ENCODE measurements at regions not wholly inside any gene's neighbourhood (a gene's known extent, or its start where the extent isn't known, plus 50 kb on each side); places are given as distances from the start of the nearest gene placed in this dataset.

DNA sequence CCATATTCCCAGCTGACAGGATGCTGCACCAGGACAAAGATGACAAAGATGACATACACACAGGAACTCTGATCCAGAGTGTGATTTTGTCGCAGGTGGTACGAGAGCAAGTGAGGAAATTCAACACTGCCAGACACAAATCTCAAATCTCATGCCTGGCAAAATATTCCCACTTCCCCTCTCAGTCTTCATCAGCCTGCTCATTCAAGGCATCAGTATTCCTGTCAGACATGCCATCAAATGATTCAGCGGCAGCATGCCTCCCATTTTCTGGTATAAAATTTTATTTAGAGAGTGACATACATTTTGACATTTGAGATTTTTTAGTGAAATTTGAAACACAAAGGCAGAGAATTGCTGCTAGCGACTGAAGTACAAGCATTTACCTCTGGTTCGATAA lies 228.1 kb upstream of the LMCD1 start:
- Mint-ChIP-seq H3K9me3 (no peaks in the 10 kb centered on the region), H3K4me1 (ENCODE audit: low read depth) (no peaks in the 10 kb centered on the region), H3K27me3 (ENCODE audit: low read depth) (peaks cover 3% of the 10 kb centered on the region), H3K4me3 (no peak overlapping the region), H3K36me3 (ENCODE audit: insufficient read depth) (no peaks in the 10 kb centered on the region)
- ATAC-seq (no peak), DNase-seq (no peak)

DNA sequence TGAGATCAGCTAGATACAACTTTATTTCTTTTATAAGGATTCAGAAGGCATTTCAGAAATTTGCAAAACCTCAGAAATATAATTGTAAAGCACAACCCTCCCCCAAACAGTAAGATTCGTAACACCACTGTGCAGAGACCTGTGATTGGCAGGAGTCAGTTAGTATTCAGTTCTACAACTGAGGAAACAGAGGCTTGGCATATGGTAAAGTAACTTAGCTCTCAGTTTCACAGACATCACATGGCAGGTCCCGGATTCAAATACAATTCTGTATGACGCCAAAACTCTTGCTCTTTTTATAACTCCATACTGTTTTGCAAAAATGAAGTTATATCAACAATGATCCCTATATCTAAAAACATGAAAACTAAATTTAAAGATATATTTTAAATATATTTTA lies 225.6 kb upstream of the LMCD1 start:
- Mint-ChIP-seq H3K4me3 (no peak overlapping the region), H3K9me3 (no peaks in the 10 kb centered on the region), H3K36me3 (ENCODE audit: insufficient read depth) (no peaks in the 10 kb centered on the region), H3K4me1 (ENCODE audit: low read depth) (no peaks in the 10 kb centered on the region), H3K27me3 (ENCODE audit: low read depth) (peaks cover 3% of the 10 kb centered on the region)
- ATAC-seq (no peak), DNase-seq (no peak)

DNA sequence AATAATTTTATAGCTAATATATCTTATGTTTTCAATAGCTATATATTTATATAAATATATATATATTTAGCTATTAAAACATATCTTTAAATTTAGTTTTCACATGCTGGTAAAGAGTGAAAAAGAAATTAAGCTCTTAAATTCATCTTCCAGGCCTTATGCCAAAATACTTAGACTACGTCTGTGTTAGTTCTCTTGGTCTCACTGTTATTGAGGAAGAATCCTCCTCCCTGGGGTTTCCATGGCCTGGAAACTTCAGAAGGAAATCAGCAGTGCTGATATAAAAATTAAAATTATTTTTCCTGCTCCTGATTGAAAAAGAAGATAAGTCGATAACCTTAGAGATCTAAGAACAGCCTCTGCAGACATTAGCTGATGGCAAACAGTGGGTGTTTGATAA lies 225.1 kb upstream of the LMCD1 start:
- Mint-ChIP-seq H3K4me3 (no peak overlapping the region), H3K9me3 (no peaks in the 10 kb centered on the region)
- ATAC-seq: no peak

DNA sequence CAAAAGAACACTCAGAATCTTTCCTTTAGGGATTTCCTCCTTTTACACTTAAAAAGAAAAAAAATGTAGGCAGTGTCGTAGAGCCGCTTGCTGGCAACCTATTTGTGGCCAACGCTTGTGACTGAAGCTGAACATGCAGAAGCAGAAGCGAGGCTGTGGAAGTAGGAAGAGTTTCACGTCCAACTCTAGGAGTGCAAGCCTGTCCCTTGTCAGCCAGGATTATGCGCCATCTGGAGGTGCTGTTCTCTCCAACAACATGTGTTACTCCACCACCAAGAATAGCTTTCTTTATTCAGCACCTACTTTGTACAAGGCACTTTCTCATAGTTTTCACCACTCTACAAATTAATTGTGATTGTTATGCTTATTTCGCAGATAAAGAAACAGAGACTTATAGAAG lies 223.2 kb upstream of the LMCD1 start:
- H3K36me3 Mint-ChIP-seq (ENCODE audit: insufficient read depth): no peaks in the 10 kb centered on the region
- DNase-seq (no peak), ATAC-seq (no peak)
- H3K9me3 Mint-ChIP-seq: no peaks in the 10 kb centered on the region
- no peak overlapping the region for H3K4me3 Mint-ChIP-seq
- H3K4me1 Mint-ChIP-seq (ENCODE audit: low read depth): no peaks in the 10 kb centered on the region
- H3K27me3 Mint-ChIP-seq (ENCODE audit: low read depth): peaks cover 3% of the 10 kb centered on the region

More for the DNA sequence above, 225.1 kb upstream of the LMCD1 start:
- Mint-ChIP-seq H3K27me3 (ENCODE audit: low read depth) (peaks cover 3% of the 10 kb centered on the region), H3K4me1 (ENCODE audit: low read depth) (no peaks in the 10 kb centered on the region), H3K36me3 (ENCODE audit: insufficient read depth) (no peaks in the 10 kb centered on the region)
- no peak for DNase-seq

DNA sequence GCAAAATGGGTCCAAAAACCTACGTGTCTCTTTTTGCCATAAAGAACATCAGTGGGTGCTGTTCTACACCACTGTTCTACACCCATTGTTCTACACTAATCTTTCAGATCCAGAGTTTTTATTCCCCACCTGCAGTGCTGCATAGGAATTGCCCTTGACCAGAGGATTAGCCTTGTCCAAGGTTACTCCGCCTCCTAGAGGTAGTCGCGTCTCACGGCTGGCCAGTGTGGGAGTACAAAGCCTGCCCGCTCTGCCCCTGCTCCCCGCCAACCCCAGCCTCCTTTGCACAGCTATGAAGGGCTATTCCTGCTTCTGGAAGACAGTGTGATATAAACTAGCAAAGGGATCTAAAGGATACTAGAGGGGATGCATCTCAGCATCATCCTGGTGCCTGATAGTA lies 222.1 kb upstream of the LMCD1 start:
- no peak overlapping the region for H3K4me3 Mint-ChIP-seq
- ATAC-seq (no peak), DNase-seq (no peak)
- H3K27me3 Mint-ChIP-seq (ENCODE audit: low read depth): no peaks in the 10 kb centered on the region
- H3K36me3 Mint-ChIP-seq (ENCODE audit: insufficient read depth): no peaks in the 10 kb centered on the region
- no peaks in the 10 kb centered on the region for H3K4me1 Mint-ChIP-seq (ENCODE audit: low read depth)
- no peaks in the 10 kb centered on the region for H3K9me3 Mint-ChIP-seq

DNA sequence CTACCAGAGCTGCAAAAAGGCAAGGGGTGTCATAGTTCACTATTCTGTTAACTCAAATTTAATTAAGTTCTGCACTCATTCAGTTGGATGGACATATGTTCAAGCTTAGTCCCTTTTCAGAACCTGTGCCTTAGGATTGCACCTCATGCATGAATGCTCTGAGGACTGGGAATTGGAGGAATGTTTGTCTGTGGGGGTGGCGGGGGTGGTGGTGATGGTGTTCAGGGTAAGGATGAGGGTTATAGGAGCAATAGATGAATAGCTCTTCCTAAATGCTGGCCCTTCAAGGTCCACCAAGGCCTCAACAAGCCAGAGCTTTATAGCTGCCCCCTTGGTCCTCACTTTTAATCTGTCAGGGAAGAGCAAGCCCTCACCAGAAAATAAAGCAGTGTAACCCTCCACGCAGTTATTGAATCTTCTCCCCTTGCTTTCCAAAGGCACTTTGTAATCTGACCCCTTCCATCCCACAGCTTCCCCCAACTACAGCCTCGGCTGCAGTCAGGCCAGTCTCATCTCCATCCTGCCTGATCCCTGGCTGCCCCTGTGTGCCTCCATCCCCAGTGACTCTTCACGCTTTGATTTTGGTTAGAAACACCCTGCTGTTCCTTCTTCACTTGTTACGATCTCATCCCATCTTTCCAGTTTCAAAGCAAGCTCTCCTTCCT lies 221.6 kb upstream of the LMCD1 start:
- Mint-ChIP-seq H3K9me3 (no peaks in the 10 kb centered on the region), H3K36me3 (ENCODE audit: insufficient read depth) (no peaks in the 10 kb centered on the region), H3K27me3 (ENCODE audit: low read depth) (no peaks in the 10 kb centered on the region), H3K4me1 (ENCODE audit: low read depth) (no peaks in the 10 kb centered on the region), H3K4me3 (no peak overlapping the region)
- DNase-seq: no peak
- ATAC-seq: no peak

DNA sequence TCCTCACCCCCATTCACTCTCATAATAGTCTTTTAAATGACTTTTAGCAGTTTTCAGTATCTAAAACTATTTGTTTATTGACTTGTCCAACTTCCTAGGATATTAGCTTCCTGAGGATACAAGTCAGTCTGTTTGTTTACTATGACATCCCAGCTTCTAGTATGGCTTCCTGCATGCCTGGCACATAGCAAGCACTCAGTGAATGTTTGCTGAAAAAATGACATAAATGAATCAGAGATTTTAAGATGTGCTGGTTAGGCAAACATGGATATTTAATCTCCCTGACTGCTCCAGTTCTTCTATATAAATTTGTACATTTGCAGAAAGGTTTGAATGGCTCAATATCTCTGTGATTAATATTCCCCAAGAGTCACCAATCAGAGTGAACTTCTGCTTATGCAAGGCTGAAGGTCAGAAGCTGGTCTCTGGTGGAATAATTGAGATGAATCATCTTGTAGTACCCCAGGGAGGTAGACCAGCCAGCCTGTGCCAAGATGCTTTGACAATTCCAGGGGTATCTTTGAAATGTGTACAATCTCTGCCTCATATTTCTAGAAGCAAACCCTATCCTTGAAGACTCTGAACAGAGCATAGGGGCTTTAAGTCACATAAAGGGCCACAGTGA lies 219.0 kb upstream of the LMCD1 start:
- H3K9me3 Mint-ChIP-seq: no peaks in the 10 kb centered on the region
- H3K27me3 Mint-ChIP-seq (ENCODE audit: low read depth): no peaks in the 10 kb centered on the region
- DNase-seq: no peak
- H3K36me3 Mint-ChIP-seq (ENCODE audit: insufficient read depth): no peaks in the 10 kb centered on the region
- H3K4me3 Mint-ChIP-seq: no peak overlapping the region
- no peaks in the 10 kb centered on the region for H3K4me1 Mint-ChIP-seq (ENCODE audit: low read depth)
- ATAC-seq: no peak

DNA sequence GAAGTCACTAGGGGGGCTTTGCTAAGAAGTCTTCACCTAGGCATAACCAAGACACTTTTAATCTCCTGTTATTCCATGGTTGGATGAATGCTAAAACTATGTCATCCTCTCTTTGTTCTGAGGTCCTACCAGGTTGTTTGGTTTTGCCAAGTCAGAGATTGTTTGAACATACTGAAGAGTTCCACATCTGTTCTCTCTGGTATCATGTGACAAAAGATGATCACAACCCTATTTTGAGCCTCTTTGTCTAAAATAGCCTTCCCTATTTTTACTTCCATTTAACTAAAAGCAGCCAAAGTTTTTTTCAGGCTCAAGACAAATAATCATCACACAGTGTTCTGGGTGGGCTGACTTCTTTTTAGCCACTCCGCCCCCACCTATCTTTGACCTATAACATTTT lies 218.4 kb upstream of the LMCD1 start:
- DNase-seq (no peak), ATAC-seq (no peak)
- no peaks in the 10 kb centered on the region for H3K4me1 Mint-ChIP-seq (ENCODE audit: low read depth)
- no peaks in the 10 kb centered on the region for H3K9me3 Mint-ChIP-seq
- H3K27me3 Mint-ChIP-seq (ENCODE audit: low read depth): no peaks in the 10 kb centered on the region
- no peak overlapping the region for H3K4me3 Mint-ChIP-seq
- H3K36me3 Mint-ChIP-seq (ENCODE audit: insufficient read depth): no peaks in the 10 kb centered on the region

DNA sequence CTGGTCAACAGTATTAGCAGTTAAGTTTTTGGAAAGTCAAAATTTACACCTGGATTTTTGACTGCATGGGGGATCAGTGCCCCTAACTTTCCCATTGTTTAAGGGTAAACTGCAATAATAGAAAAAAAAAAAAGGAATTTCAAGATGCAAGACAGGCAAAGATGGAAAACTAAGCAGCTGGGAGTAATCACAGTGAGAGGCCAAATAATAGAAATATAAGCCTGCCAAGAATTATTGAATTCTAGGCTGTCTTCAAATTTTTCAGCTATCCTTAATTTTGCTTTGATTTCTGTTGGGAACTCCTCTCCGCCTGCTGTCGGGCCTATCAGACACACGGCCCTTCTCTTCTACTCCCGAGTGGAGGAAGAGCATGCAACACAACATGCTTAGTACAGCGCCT lies 215.5 kb upstream of the LMCD1 start:
- DNase-seq (no peak), ATAC-seq (no peak)
- H3K4me1 Mint-ChIP-seq (ENCODE audit: low read depth): no peaks in the 10 kb centered on the region
- no peaks in the 10 kb centered on the region for H3K9me3 Mint-ChIP-seq
- no peaks in the 10 kb centered on the region for H3K27me3 Mint-ChIP-seq (ENCODE audit: low read depth)
- H3K4me3 Mint-ChIP-seq: no peak overlapping the region
- H3K36me3 Mint-ChIP-seq (ENCODE audit: insufficient read depth): no peaks in the 10 kb centered on the region

DNA sequence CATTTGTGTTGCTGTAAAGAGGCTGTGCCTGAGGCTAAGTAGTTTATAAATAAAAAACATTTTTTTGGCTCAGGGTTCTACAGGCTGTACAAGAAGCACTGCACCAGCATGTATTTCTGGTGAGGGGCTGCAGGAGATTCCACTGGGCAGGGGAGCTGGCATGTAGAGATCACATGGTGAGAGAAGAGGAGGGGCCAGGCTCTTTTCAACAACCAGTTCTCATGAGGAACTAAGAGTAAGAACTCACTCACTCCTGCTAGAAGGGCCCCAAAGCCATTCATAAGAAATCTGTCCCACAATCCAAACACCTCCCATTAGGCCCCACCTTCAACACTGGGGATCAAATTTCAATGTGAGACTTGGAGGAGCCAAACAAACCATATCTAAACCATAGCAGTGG lies 214.9 kb upstream of the LMCD1 start:
- Mint-ChIP-seq H3K36me3 (ENCODE audit: insufficient read depth) (no peaks in the 10 kb centered on the region), H3K4me1 (ENCODE audit: low read depth) (no peaks in the 10 kb centered on the region), H3K27me3 (ENCODE audit: low read depth) (peaks cover 4% of the 10 kb centered on the region), H3K4me3 (no peak overlapping the region), H3K9me3 (no peaks in the 10 kb centered on the region)
- DNase-seq: no peak
- no peak for ATAC-seq

DNA sequence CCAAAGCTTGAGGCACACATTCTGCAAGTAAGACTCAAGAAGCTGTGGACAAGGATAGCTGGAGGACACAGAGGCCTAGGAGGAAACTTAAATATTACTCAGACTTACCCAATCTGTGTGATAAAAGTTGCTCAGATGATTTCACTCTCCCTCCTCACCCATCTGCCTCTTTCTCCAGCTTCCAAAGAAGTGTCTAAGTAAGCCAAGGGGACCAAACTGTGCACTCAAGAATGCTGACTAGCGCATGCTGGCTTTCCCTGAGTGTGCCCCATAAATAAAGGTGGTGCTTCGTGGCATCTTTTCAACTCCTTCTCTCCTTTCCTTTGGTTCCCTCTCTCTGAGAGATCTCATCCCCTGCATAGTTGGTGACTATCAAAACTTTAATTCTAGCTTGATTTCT lies 211.0 kb upstream of the LMCD1 start:
- peaks cover 5% of the 10 kb centered on the region for H3K27me3 Mint-ChIP-seq (ENCODE audit: low read depth)
- no peak for DNase-seq
- no peak overlapping the region for H3K4me3 Mint-ChIP-seq
- no peaks in the 10 kb centered on the region for H3K36me3 Mint-ChIP-seq (ENCODE audit: insufficient read depth)
- H3K4me1 Mint-ChIP-seq (ENCODE audit: low read depth): no peaks in the 10 kb centered on the region
- ATAC-seq: no peak
- no peaks in the 10 kb centered on the region for H3K9me3 Mint-ChIP-seq

DNA sequence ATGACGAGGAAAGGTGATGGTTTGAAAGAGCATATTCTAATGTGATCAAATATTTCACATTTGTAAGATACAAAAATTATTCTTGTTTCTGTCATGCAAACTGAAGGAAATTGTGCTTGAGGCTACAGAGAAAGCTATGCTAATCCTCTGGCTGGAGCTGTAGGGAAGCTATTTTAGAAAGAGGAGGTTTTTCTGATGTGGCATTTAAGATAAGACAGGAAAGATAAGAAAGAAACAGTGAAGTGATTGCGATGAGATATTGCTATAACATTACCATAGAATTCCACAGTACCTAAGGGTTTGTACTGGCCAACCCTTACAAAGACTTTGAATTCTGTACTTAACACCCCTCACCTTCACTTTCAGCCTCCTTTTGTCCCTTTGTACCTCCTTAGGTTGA lies 205.2 kb upstream of the LMCD1 start:
- Mint-ChIP-seq H3K4me1 (ENCODE audit: low read depth) (peaks cover under 1% of the 10 kb centered on the region), H3K9me3 (no peaks in the 10 kb centered on the region), H3K36me3 (ENCODE audit: insufficient read depth) (no peaks in the 10 kb centered on the region), H3K4me3 (no peak overlapping the region), H3K27me3 (ENCODE audit: low read depth) (peaks cover 4% of the 10 kb centered on the region)
- DNase-seq: no peak
- no peak for ATAC-seq

DNA sequence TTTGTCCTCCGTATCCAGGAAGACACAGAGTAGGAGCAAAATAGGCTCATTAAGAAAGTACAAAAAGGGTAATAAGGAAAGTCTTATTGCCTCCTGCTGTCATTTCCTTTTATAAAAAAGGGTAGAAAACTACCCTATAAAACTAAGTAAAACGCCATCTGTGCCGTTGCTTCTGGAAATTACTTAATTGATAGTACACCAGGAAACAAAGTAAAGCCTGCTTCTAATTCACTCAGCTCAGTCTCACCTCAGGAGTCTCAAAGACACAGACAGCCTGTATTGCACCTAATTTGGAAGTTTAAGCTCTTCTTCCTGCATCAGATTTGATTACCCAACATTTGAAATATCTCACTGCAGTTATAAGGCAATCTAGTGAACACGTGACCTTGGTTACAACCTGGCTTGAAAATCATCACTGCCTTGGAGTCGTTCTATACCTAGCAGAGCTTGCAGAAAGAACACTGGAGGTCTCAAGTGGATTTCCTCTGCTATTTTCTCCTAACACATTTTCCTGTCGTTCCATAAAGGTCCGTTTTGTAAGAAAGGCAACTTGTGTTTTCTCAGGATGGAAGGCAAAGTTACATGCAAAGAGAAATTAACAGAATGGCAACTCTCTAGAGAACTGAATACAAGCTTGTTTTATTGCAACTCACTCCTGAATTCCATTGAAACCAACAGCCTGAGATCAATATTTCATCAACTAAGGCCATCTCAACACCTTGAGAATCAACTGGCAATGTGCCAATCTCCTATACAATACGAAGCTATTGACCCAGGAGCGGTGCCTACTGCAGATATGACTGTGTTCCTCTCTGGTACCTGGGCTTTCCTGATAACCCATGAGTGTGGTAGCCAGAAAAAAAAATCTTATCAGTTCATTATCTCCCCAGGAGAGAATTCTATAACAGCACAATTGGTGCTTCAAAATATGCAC lies 203.3 kb upstream of the LMCD1 start:
- H3K27me3 Mint-ChIP-seq (ENCODE audit: low read depth): no peaks in the 10 kb centered on the region
- ATAC-seq (no peak), DNase-seq (no peak)
- H3K36me3 Mint-ChIP-seq (ENCODE audit: insufficient read depth): no peaks in the 10 kb centered on the region
- H3K4me3 Mint-ChIP-seq: no peak overlapping the region
- H3K4me1 Mint-ChIP-seq (ENCODE audit: low read depth): peaks cover 6% of the 10 kb centered on the region
- no peaks in the 10 kb centered on the region for H3K9me3 Mint-ChIP-seq

DNA sequence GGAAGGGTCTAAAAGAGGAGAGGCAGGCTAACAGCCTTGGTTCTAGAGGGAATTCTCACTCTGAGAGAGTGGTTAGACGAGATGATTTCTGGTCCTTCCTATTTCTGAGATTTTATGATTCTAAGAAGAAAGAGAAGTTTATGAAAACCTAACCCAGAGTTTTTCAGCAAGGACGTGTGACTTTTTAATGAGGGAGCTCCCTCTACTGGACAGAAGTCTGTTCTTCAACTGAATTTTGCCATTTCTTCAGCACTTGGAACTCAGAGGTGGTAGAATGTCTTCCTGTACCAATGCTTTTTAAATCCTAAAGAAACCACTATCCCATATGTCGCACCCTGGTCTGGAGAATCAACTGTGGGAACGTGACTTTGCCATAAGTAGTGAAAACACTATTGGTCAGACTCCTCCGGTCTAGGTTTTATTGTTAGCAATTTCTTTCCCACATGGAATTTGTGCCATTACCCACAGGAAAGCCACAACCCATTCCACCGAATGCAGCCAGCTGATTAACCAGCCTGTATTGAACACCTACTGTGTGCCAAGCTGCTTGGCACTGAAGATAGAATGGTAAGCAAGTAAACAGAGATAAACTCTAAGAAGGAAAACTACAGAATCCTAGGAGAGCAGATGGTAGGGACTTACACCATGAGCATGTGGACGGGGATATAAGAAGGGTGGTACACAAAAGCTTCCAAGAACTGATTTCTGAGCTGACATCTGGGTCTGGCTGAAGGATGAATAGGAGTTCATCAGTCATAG lies 199.5 kb upstream of the LMCD1 start:
- H3K9me3 Mint-ChIP-seq: no peaks in the 10 kb centered on the region
- DNase-seq (no peak), ATAC-seq (no peak)

More for the DNA sequence above, 199.5 kb upstream of the LMCD1 start:
- H3K36me3 Mint-ChIP-seq (ENCODE audit: insufficient read depth): no peaks in the 10 kb centered on the region
- H3K4me3 Mint-ChIP-seq: no peak overlapping the region
- H3K27me3 Mint-ChIP-seq (ENCODE audit: low read depth): no peaks in the 10 kb centered on the region
- peaks cover 6% of the 10 kb centered on the region for H3K4me1 Mint-ChIP-seq (ENCODE audit: low read depth)
